Mesothelial cell of epicardium (in vitro differentiated cells): ENCODE measurements at regions not wholly inside any gene's neighbourhood (a gene's known extent, or its start where the extent isn't known, plus 50 kb on each side); places are given as distances from the start of the nearest gene placed in this dataset.
A peak's percentile ranks its signal among the peaks of the same experiment; 100 is the strongest.

ENCODE experiments used
- DNase-seq, 2 experiments: peaks; one replicate each; pipeline ENCODE4 v3.0.0; 2021; ENCODE audit warnings: low spot score in 2 of 2; ENCODE audit not compliant: unreplicated experiment in 2 of 2
- H3K27ac Mint-ChIP-seq: 2 replicates; pipeline ENCODE4 v1.8.0; 2021; ENCODE audit warnings: mixed read lengths
- H3K27me3 Mint-ChIP-seq: 2 replicates; pipeline ENCODE4 v1.8.0; 2021; ENCODE audit warnings: low read depth, mixed read lengths
- H3K36me3 Mint-ChIP-seq: 2 replicates; pipeline ENCODE4 v1.8.0; 2021; ENCODE audit warnings: mixed read lengths
- H3K4me1 Mint-ChIP-seq: 2 replicates; pipeline ENCODE4 v1.8.0; 2021; ENCODE audit warnings: mixed read lengths
- H3K4me3 Mint-ChIP-seq: 2 replicates; pipeline ENCODE4 v1.8.0; 2021; ENCODE audit warnings: mild to moderate bottlenecking, moderate library complexity, mixed read lengths
- H3K9me3 Mint-ChIP-seq: 2 replicates; pipeline ENCODE4 v1.8.0; 2021; ENCODE audit warnings: mixed read lengths
- TF ChIP-seq, protein P1 (sequence below): fragments of 200-600 bp; sonication (generic); IDR thresholded peaks from one replicate; pipeline ENCODE4 v1.5.0; 2021; ENCODE audit warnings: antibody characterized with exemption; ENCODE audit not compliant: unreplicated experiment

DNA sequence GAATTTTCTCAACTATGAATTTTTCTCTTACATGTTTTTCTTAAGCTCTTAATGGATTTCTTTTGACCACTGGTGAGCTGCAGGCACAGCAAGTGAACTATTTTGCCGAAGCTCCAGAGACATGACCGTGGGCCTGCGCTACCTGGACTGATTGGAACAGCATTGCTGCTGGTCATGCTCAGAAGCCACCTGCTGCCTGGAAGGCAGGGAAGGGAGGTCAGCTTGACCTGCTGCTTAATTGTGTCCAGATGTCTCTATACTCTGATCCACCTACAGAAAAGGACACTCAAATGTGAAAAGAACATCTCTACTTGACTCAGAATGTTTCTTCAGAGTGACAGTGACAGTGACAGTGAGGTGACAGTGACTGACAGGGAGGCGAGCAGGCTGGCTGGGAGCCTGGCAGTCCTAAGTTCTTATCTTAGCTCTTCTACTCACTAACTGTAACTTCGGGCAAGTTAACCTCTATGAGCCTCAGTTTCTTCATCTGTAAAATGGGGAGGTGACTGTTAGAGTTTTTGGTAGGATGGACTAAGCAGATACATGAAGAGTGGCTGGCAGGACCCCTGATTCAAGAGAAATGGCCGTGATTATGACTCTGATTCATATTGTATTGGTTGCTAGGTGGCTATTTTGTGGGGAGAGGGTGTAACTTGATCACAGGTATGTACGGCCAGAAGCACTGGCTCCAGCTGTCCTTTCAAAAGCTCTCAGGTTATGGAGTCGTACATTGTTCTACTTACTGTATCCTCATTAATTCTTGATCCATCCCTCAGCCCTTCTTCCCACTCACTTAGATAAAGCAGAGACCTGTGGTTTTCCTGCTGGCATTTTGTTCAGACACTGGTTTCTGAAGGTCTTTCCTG, 54.8 kb upstream of the DLG1 start:
- no peaks in the 10 kb centered on the region for H3K36me3 Mint-ChIP-seq
- no peak overlapping the region for H3K4me3 Mint-ChIP-seq
- peaks cover 32% of the 10 kb centered on the region for H3K4me1 Mint-ChIP-seq
- TF ChIP-seq, protein P1, sequence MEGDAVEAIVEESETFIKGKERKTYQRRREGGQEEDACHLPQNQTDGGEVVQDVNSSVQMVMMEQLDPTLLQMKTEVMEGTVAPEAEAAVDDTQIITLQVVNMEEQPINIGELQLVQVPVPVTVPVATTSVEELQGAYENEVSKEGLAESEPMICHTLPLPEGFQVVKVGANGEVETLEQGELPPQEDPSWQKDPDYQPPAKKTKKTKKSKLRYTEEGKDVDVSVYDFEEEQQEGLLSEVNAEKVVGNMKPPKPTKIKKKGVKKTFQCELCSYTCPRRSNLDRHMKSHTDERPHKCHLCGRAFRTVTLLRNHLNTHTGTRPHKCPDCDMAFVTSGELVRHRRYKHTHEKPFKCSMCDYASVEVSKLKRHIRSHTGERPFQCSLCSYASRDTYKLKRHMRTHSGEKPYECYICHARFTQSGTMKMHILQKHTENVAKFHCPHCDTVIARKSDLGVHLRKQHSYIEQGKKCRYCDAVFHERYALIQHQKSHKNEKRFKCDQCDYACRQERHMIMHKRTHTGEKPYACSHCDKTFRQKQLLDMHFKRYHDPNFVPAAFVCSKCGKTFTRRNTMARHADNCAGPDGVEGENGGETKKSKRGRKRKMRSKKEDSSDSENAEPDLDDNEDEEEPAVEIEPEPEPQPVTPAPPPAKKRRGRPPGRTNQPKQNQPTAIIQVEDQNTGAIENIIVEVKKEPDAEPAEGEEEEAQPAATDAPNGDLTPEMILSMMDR, result no peak
- H3K9me3 Mint-ChIP-seq, result peaks cover 6% of the 10 kb centered on the region
- H3K27ac Mint-ChIP-seq, result peak overlapping the region; percentile 73
- no peaks in the 10 kb centered on the region for H3K27me3 Mint-ChIP-seq
- DNase-seq, result no peak

DNA sequence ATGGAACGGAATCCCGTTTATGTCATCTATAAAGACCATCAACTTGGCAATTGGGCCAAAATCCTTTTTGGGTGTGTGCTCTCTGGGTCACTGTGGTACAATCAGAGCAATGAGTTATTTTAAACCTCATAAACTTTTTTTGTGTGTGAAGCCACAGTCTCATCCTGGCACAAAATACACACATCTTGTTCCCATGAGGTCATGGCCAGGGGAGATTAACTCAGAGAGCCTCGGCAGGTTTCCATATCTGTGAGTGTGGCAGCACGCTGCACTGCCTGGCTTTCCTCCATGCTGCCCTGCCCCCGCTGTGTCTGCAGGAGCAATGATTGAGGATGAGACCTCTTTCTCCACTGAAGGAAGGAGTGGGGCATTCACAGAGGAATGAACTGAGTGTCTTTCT, 54.0 kb upstream of the DLG1 start:
- Mint-ChIP-seq H3K9me3 (peaks cover 6% of the 10 kb centered on the region), H3K36me3 (no peaks in the 10 kb centered on the region), H3K27ac (peak overlapping the region; percentile 73), H3K4me3 (no peak overlapping the region), H3K27me3 (no peaks in the 10 kb centered on the region), H3K4me1 (peaks cover 32% of the 10 kb centered on the region)
- TF ChIP-seq, protein P1, result no peak
- no peak for DNase-seq

DNA sequence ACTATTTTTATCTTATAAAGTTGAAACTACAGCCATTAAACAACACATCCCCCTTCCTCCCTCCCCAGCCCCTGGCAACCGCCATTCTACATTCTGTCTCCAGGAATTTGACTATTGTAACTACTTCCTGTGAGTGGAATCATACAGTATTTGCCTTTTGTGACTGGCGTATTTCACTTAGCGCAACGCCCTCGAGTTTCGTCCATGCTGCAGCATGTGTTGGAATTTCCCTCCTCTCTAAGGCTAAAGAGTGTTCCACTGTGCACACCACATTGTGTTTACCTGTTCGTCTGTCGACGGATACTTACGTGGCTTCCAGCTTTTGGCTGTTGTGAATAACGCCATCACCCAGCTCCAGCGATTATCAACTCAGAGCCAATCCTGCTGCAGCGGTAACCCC, 52.0 kb upstream of the DLG1 start:
- H3K9me3 Mint-ChIP-seq, result peaks cover 6% of the 10 kb centered on the region
- no peak overlapping the region for H3K4me3 Mint-ChIP-seq
- peaks cover 28% of the 10 kb centered on the region for H3K4me1 Mint-ChIP-seq
- H3K27ac Mint-ChIP-seq, result no peak overlapping the region
- no peaks in the 10 kb centered on the region for H3K27me3 Mint-ChIP-seq
- DNase-seq, result no peak
- H3K36me3 Mint-ChIP-seq, result no peaks in the 10 kb centered on the region
- TF ChIP-seq, protein P1, result no peak

DNA sequence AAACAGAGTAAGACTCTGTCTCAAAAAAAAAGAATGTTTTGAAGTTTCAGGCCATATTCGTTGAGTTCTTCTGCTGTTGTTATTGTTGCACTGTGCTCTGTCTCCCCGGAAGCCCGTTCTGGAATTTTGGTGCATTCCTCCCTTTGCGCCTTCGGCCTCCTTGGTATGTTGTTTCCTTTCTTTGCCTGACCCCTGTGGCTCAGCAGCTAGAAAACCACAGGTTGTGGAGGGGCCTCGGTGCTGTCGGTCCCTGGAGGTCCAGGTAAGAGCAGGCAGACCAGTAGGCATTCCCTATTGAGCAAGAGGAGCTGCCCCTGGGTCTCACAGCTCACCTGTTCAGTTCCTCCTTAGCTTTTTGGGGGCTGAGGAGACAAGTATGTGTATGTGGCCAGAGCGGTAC, 51.0 kb upstream of the DLG1 start:
- Mint-ChIP-seq H3K4me3 (no peak overlapping the region), H3K4me1 (peaks cover 25% of the 10 kb centered on the region), H3K36me3 (no peaks in the 10 kb centered on the region), H3K9me3 (peaks cover 6% of the 10 kb centered on the region), H3K27me3 (no peaks in the 10 kb centered on the region), H3K27ac (peak overlapping the region; percentile 60)
- no peak for DNase-seq
- TF ChIP-seq, protein P1, result no peak
